Renal cortical epithelial cell (primary cell): ENCODE measurements at regions not wholly inside any gene's neighbourhood (a gene's known extent, or its start where the extent isn't known, plus 50 kb on each side); places are given as distances from the start of the nearest gene placed in this dataset.
A peak's percentile ranks its signal among the peaks of the same experiment; 100 is the strongest.
"Not testable (repeated sequence)": the region's sequence is repeated elsewhere in the genome, so short reads cannot be mapped to it uniquely, and the experiment has no call there.

Experiments used
- DNase-seq: peaks from one replicate; pipeline ENCODE4 v3.0.0-alpha.2; 2011; ENCODE audit warnings: low read depth

DNA sequence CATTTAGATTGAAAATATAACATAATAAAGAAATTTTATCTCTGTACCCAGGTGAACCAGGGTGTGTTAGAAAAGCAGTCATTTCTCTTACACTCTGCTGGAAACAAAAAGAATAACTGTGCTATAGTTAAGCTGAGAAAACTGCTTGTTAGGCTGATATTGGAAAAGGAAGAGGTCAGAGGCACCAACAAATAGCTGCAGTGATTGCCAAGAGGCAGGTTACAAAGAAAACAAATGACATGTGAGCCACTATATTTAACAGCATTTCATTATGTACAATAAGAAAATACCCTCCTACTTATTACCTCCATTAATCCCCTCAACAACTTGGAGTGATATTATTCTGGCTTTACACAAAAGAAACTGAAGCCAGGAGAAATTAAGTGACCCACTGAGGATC lies 607.9 kb upstream of the TLE4 start:
- no peak for DNase-seq

GRCh38 chr9:78967596-78968217 lies 604.1 kb upstream of the TLE4 start:
- DNase-seq = no peak

- no peak for DNase-seq
Measured at GRCh38 chr9:78970375-78970774, 601.4 kb upstream of the TLE4 start.

DNA sequence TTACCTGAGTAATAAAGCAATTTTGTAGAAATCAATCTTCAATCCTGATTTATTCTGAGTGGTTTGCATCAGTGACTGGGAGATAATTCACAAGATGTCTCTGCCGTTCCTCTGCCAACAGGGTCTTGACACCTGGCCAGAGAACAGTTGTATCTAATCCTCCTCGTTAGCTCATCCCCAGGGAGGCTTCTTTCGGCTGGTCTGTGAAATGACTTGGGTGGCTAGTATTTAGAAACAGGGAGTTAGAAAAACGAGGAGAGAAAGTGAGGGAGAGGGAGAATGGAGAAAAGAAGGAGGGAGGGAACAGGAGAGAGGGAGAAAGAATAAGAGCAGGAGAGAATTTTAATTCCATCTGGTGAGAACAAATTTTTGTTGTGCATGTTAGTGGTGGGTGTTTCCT lies 600.2 kb upstream of the TLE4 start:
- DNase-seq = no peak

DNA sequence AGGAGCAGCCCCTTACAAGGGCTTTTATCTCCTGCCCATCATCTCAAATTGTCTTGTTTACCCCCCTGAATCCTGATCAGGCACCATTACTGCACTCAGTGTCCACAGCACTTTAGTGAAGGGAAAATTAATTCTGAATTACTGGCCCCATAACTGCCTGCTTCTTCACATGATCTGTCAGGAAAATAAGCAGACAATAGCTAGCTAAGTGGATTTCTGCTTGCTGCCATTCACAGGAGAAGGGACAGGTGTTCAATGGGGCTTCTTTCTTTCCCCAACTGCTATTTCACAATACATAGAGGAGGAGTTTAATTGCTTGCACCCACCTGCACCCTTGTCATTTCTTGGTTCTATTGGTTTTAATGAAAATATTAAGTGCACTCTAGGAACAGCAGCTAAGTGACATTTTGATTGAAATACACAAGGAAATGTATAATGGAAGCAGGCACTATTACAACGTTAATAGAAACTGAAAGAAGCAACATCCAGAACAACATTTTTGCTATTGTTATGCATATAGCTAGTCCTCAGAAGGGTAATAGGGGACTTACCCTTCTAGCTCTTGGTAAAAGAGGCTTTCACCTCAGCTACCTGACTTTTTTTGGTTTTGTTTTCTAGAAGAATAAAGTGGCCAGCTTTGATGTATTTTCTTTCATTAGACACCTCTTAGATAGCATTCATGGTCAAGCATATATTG lies 599.3 kb upstream of the TLE4 start:
- DNase-seq = no peak

DNA sequence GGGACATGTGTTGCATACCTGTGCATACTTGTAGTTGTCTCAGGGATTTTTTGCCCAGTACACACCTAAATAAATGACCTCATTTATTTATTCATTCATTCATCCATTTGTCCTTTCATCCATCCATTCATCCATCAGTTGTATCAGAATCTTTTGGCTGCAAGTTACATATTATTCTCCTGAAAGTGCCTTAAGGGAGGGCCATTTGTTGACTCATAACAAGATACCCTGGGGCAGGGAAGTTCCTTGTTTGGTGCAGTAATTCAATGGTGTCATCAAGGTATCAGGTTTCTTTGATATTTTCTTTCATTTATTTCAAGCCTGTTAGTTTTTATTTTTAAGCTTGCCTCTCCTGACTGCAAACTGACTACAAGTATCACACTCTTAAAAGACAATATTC lies 597.9 kb upstream of the TLE4 start:
- DNase-seq = peak; percentile 81

DNA sequence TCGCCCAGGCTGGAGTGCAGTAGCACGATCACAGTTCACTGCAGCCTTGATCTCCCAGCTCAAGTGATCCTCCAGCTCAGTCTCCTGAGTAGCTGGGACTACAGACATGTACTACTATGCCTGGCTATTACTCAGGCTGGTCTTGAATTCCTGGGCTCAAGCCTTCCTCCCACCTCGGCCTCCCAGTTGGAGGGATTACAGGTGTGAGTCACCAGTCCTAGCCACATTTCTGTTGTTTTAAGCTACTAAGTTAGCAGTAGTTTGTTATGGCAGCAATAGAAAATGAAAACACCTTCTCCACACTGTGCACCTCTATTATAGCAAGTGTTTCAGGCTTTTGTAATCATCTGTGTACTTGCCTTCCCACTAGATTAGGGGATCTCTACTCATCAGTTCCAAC lies 588.9 kb upstream of the TLE4 start:
- peak; percentile 85 for DNase-seq

- DNase-seq = peak; percentile 66
Measured at GRCh38 chr9:78985084-78985738, 586.6 kb upstream of the TLE4 start.

- DNase-seq = no peak
Measured at GRCh38 chr9:78986446-78986845, 585.3 kb upstream of the TLE4 start.

DNA sequence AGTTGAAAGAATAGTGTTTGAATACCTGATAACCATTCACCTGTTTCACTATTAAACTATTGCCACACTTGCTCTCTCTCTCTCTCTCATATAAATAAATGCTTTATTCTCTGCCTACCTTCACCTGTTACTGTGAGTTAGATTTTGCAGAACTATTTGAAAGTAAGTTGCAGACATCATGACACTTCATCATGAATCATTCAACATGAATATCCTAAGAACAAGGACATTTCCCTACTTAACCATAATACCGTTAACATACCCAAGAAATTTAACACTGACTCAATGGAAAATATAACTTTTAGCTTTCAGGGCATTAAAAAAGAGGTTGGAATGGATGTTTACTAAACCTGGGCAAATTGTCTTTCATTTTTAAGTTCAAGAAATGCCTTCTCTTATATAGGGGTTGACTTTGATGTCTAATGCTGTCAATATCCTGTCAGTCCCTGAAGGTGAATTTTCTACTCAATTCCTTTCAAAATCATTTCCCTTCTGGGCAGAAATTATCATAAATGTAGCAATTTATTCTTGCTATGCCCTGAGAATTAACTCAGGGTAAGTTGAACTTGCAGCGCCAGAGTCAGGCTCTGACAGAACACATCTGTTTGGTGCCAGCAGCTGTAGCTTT lies 582.6 kb upstream of the TLE4 start:
- no peak for DNase-seq

GRCh38 chr9:78994471-78994870 lies 577.3 kb upstream of the TLE4 start:
- no peak for DNase-seq

DNA sequence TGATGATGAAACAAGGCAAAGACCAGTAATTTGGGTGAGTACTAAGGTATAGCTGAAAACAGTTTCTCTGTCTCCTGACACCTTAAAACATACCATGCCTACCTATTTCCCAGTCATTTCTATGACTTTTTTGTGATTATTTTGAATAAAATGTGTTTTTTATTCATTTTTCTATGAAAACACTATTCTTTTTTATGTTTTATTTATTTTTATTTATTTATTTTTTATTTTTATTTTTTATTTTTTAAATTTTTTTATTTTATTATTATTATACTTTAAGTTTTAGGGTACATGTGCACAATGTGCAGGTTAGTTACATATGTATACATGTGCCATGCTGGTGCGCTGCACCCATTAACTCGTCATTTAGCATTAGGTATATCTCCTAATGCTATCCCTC lies 576.8 kb upstream of the TLE4 start:
- DNase-seq = not testable (repeated sequence)

GRCh38 chr9:78997296-78997695 lies 574.5 kb upstream of the TLE4 start:
- no peak for DNase-seq

- no peak for DNase-seq
Measured at GRCh38 chr9:79000230-79001002, 571.3 kb upstream of the TLE4 start.

GRCh38 chr9:79001012-79001411 lies 570.8 kb upstream of the TLE4 start:
- no peak for DNase-seq

DNA sequence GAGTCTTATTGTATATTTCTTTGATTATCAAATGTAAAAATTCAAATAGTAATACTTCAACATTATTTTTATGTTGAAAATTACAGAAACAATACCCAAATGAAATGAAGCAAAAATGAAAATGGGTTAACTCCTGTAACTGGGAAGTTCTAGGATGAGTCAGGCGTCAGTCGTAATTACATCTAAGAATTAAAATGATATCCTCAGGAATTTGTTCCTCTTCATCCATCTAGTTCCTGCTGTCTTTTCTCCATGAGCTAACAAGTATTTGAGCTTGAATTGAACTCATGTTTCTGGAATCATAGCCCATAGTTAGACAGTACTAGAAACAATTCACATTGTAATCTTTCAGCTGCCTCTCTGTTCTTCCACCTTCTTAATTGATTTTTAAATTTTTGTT lies 568.3 kb upstream of the TLE4 start:
- DNase-seq = no peak

- DNase-seq = no peak
Measured at GRCh38 chr9:79004032-79004431, 567.7 kb upstream of the TLE4 start.

DNA sequence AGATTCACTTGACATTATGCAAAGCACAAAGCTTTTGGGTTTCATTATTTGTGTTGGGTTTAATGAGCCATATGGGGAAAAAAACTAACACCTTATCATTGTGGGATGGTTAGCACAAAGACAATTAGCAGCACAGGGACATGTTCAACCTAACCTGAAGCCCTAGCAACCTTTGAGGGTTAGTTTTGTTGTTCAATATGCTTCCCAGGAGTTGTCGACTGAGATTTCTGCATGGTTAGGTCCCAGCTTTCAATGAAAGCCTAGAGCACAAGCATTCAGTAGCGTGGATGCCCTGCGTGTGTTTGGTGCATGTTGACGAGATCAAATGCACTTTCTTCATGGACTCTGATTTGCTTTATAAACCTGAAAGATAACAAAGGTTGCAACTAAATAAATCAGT lies 565.2 kb upstream of the TLE4 start:
- DNase-seq = no peak

DNA sequence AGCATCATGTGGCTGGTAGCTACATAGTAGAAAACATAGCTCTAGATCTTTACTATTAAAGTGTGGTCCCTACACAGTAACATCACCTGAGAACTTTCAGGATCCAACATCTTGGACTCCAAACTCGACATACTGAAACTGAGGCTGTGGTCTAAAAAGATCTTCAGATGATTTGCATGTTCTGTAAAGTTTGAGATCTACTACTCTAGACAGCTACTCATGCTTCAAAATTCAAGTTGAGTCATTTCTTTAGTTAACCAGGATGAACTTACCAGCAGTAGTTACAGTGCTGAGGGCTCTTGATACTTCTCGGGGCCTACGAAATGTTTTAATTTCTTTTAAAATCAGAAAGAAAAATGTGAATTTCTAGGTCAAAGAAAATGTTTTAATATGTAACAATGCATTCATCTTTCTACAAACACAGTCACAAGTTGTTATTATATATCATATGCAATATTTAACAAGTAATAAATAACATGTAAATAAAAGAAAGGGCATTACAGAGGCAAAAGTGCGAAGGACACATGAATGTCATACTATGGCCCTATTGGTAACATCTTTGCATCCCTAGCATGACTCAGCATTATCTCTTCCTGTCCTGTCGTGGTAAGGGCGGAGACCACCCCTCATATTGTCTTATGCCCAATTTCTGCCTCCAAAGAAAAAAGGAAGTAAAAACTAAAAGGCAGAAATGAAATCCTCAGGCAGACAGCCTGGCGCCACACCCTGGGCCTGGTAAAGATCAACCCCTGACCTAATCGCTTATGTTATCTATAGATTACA lies 563.9 kb upstream of the TLE4 start:
- no peak for DNase-seq

GRCh38 chr9:79008916-79009315 lies 562.8 kb upstream of the TLE4 start:
- DNase-seq = no peak

GRCh38 chr9:79011461-79011860 lies 560.3 kb upstream of the TLE4 start:
- DNase-seq = no peak
